Nephron (organoid): ENCODE measurements at regions not wholly inside any gene's neighbourhood (a gene's known extent, or its start where the extent isn't known, plus 50 kb on each side); places are given as distances from the start of the nearest gene placed in this dataset.
A peak's percentile ranks its signal among the peaks of the same experiment; 100 is the strongest.

Experiments used
- H3K27ac Mint-ChIP-seq, 3 experiments: 2 replicates each; pipeline ENCODE4 v1.8.0; 2020; ENCODE audit warnings: mixed read lengths in 3 of 3, mild to moderate bottlenecking in 2 of 3, moderate library complexity in 1 of 3
- H3K27me3 Mint-ChIP-seq: 2 replicates; pipeline ENCODE4 v1.8.0; 2021; ENCODE audit warnings: low read depth, mild to moderate bottlenecking, moderate library complexity, mixed read lengths
- H3K36me3 Mint-ChIP-seq: 2 replicates; pipeline ENCODE4 v1.8.0; 2020; ENCODE audit warnings: low read depth, mixed read lengths
- H3K4me1 Mint-ChIP-seq: 2 replicates; pipeline ENCODE4 v1.8.0; 2020; ENCODE audit warnings: mixed read lengths
- H3K4me3 Mint-ChIP-seq, 3 experiments: 2 replicates each; pipeline ENCODE4 v1.8.0; 2020; ENCODE audit warnings: mild to moderate bottlenecking in 3 of 3, mixed read lengths in 3 of 3, moderate library complexity in 2 of 3
- H3K9me3 Mint-ChIP-seq: 2 replicates; pipeline ENCODE4 v1.8.0; 2020; ENCODE audit warnings: mixed read lengths
- TF ChIP-seq, protein P1 (sequence below), 3 experiments: fragments of 200-600 bp; sonication (generic); IDR thresholded peaks; one replicate each; pipeline ENCODE4 v1.5.0; 2021; ENCODE audit warnings: antibody characterized with exemption in 3 of 3; ENCODE audit not compliant: unreplicated experiment in 3 of 3

DNA sequence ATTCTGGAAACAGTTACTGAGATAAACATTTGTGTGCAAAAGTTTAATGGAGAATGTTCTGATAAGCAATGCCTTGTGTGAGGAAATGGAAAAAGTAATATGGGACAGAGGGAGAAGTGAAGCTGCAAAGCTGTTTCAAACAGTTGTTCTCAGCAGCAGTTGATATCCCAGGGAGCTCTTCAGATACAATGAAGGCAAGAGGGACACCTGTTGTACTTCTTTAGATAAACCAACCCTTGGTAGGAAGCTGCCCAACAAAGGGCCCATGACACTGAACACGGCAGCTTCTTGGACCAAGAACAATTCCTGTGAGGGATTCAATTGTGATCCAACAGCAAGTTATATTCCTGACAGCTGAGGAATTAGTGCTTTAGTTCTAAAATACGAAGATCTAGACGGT lies 894.3 kb upstream of the PCDH20 start:
- Mint-ChIP-seq H3K9me3 (no peaks in the 10 kb centered on the region), H3K36me3 (no peaks in the 10 kb centered on the region), H3K27ac (peak overlapping the region in 2 of 3 experiments; percentile 12 to 20), H3K4me3 (no peak overlapping the region), H3K27me3 (no peaks in the 10 kb centered on the region), H3K4me1 (peaks cover 6% of the 10 kb centered on the region)
- TF ChIP-seq, protein P1, sequence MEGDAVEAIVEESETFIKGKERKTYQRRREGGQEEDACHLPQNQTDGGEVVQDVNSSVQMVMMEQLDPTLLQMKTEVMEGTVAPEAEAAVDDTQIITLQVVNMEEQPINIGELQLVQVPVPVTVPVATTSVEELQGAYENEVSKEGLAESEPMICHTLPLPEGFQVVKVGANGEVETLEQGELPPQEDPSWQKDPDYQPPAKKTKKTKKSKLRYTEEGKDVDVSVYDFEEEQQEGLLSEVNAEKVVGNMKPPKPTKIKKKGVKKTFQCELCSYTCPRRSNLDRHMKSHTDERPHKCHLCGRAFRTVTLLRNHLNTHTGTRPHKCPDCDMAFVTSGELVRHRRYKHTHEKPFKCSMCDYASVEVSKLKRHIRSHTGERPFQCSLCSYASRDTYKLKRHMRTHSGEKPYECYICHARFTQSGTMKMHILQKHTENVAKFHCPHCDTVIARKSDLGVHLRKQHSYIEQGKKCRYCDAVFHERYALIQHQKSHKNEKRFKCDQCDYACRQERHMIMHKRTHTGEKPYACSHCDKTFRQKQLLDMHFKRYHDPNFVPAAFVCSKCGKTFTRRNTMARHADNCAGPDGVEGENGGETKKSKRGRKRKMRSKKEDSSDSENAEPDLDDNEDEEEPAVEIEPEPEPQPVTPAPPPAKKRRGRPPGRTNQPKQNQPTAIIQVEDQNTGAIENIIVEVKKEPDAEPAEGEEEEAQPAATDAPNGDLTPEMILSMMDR (IDR thresholded peaks at IDR 0.05; ENCODE audit: unreplicated experiment in 3 of 3), result no peak

DNA sequence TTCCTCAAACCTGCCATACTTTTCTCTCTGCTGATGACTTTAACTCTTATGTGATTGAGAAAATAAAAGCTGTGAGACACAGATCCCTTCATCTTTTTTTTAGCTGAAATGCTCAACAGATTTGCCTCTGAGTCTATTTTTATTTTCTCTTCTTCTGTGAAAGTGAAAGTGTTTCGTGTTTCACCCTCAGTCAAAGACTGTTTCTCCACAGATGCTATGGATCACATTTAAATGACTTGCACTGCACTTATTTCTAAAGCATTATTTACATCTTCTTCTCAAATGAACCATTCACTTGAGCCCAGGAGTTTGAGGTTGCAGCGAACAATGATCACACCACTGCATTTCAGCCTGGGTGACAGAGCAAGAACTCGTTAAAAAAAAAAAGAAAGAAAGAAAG lies 890.1 kb upstream of the PCDH20 start:
- Mint-ChIP-seq H3K27me3 (no peaks in the 10 kb centered on the region), H3K27ac (no peak overlapping the region), H3K36me3 (no peaks in the 10 kb centered on the region), H3K4me1 (peaks cover 6% of the 10 kb centered on the region), H3K9me3 (no peaks in the 10 kb centered on the region), H3K4me3 (no peak overlapping the region)
- TF ChIP-seq, protein P1 (IDR thresholded peaks at IDR 0.05; ENCODE audit: unreplicated experiment in 3 of 3), result no peak

DNA sequence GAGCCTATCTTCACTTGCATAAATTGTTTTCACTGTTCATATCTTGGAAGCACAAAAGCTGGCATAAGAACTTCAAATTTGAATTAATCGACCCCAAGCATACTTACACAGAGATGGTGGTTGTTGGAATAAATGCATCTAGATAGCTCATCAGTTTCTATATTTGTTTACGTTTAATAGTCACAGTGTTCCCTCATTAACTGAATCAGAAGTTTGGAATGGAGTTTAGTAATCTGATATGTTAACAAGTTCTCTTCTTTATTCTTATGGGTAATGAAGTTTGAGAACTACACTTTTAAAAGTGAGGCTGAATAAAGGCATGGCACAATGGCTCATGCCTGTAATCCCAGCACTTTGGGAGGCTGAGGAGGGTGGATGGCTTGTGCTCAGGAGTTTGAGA lies 886.7 kb upstream of the PCDH20 start:
- H3K4me1 Mint-ChIP-seq, result peaks cover 14% of the 10 kb centered on the region
- H3K9me3 Mint-ChIP-seq, result no peaks in the 10 kb centered on the region
- H3K27ac Mint-ChIP-seq, result no peak overlapping the region
- no peak overlapping the region for H3K4me3 Mint-ChIP-seq
- TF ChIP-seq, protein P1 (IDR thresholded peaks at IDR 0.05; ENCODE audit: unreplicated experiment in 3 of 3), result no peak
- no peaks in the 10 kb centered on the region for H3K27me3 Mint-ChIP-seq
- H3K36me3 Mint-ChIP-seq, result no peaks in the 10 kb centered on the region

DNA sequence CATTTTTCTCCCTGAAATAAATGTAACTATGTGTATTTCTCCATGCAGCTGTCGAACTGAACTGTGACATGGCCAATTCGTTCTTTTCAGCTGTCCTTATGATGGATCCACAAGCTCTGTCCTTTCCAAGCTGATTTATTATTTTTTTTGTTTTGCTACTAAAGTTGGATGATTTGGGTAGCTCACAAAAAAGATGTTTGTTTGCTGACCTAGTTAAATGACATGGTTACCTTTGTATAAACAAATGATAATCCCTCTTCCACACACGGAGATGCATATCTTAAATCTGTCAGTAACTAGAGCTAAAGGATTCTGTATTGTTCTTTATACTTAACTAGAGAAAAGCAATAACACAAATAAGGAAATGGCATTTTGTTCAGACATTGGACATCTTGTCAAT lies 884.3 kb upstream of the PCDH20 start:
- no peak overlapping the region for H3K4me3 Mint-ChIP-seq
- no peaks in the 10 kb centered on the region for H3K9me3 Mint-ChIP-seq
- peaks cover 8% of the 10 kb centered on the region for H3K4me1 Mint-ChIP-seq
- TF ChIP-seq, protein P1 (IDR thresholded peaks at IDR 0.05; ENCODE audit: unreplicated experiment in 3 of 3), result no peak
- H3K27me3 Mint-ChIP-seq, result no peaks in the 10 kb centered on the region
- H3K36me3 Mint-ChIP-seq, result no peaks in the 10 kb centered on the region
- no peak overlapping the region for H3K27ac Mint-ChIP-seq

DNA sequence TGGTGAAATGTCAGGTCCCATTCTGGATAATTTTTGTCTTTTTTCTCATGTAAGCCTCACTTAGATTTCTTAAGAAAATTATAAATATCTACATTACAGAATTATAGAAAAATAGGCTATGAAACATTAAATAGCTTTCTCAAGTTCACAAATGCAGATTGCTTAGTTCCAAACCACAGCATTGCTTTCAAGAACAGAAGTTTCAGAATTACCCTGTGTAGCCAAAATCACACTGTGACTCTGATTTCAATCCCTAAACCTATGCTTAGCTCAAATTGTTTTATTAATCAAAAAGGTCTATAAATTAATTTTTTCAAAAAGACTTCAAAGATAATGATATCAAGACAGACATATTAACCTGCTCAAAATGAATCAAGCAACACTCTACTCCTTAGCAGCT lies 881.2 kb upstream of the PCDH20 start:
- no peak overlapping the region for H3K4me3 Mint-ChIP-seq
- no peaks in the 10 kb centered on the region for H3K36me3 Mint-ChIP-seq
- H3K9me3 Mint-ChIP-seq, result no peaks in the 10 kb centered on the region
- no peak overlapping the region for H3K27ac Mint-ChIP-seq
- H3K4me1 Mint-ChIP-seq, result peaks cover 8% of the 10 kb centered on the region
- H3K27me3 Mint-ChIP-seq, result no peaks in the 10 kb centered on the region
- TF ChIP-seq, protein P1 (IDR thresholded peaks at IDR 0.05; ENCODE audit: unreplicated experiment in 3 of 3), result no peak

DNA sequence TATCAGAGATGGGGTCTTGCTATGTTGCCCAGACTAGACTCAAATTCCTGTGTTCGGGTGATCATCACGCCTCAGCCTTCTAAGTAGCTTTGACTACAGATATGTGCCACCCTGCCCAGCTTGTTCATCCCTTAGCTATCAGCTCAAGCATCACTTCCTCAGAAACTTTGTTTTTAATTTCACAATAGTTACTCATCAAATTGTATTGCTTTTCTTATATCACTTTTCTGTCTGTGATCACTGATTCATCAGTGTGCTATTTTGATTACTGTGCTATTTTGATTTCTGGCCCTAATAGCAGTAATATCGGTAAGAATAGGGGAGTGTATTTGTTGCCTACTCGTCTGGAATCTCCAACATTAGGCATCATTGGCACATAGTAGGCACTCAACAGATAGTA lies 878.6 kb upstream of the PCDH20 start:
- Mint-ChIP-seq H3K4me1 (no peaks in the 10 kb centered on the region), H3K9me3 (peaks cover 3% of the 10 kb centered on the region), H3K27me3 (no peaks in the 10 kb centered on the region), H3K36me3 (no peaks in the 10 kb centered on the region), H3K4me3 (no peak overlapping the region), H3K27ac (no peak overlapping the region)
- TF ChIP-seq, protein P1 (IDR thresholded peaks at IDR 0.05; ENCODE audit: unreplicated experiment in 3 of 3), result no peak
